HepG2 (cell line): ENCODE measurements at regions not wholly inside any gene's neighbourhood (a gene's known extent, or its start where the extent isn't known, plus 50 kb on each side); places are given as distances from the start of the nearest gene placed in this dataset.

Experiments used
- ATAC-seq: fragments of 200-7000 bp; cut with Tn5 transposase; 3 replicates; pipeline ENCODE4 v1.9.1; 2020; ENCODE audit warnings: mild to moderate bottlenecking, moderate library complexity
- BruUV-seq: library from RNA; stranded (reverse); fragments of 400-500 nt; replicated peaks from 2 replicates; lab custom pipeline; 2021; lab: Mats Ljungman, UMichigan
- CTCF ChIA-PET: fragments of 300-600 bp; formaldehyde crosslinking; extraction: SDS; loops from one replicate; lab custom pipeline; 2021; ENCODE audit warnings: low total read pairs, inconsistent platforms, low intra/inter-chr PET ratio; lab: Yijun Ruan, JAX
- POLR2A ChIA-PET: fragments of 350-600 bp; sonication (Branson Sonifier 250); formaldehyde crosslinking; loops from one replicate; lab custom pipeline; 2020; ENCODE audit warnings: antibody characterized with exemption, inconsistent platforms; lab: Yijun Ruan, JAX
- DNase-seq: peaks from one replicate; pipeline ENCODE4 v3.0.0-alpha.2; 2015; ENCODE audit warnings: low spot score
- FAIRE-seq: peaks from 3 replicates; lab custom pipeline; 2011; peaks lifted over from hg19 to GRCh38; lab: Jason Lieb, UNC
- H2AFZ ChIP-seq: one replicate; pipeline ENCODE4 v1.6.1; 2011; ENCODE audit warnings: low read length, inconsistent platforms
- H3K27ac ChIP-seq: fragments of 300-600 bp; 3 replicates; pipeline ENCODE4 v1.8.0; 2011; ENCODE audit warnings: mixed run types, mild to moderate bottlenecking, mixed read lengths, low read length, inconsistent platforms; ENCODE audit not compliant: insufficient read depth; ENCODE audit errors: extremely low read length
- H3K27me3 ChIP-seq, 2 experiments: fragments of 200-600 bp in 1 of 2; 2 replicates in 1 of 2; 3 replicates in 1 of 2; pipeline versions ENCODE4 v1.6.0 to v1.8.0; 2011; ENCODE audit warnings: low read length in 2 of 2, mild to moderate bottlenecking in 2 of 2, moderate library complexity in 2 of 2, inconsistent platforms in 1 of 2; ENCODE audit not compliant: insufficient read depth in 2 of 2, control insufficient read depth in 1 of 2
- H3K36me3 ChIP-seq, 2 experiments: fragments of 200-600 bp in 1 of 2; replicated peaks in 1 of 2; 2 replicates in 1 of 2; 3 replicates in 1 of 2; pipeline versions ENCODE4 v1.5.1 to v1.8.0; 2011; ENCODE audit warnings: low read length in 2 of 2, inconsistent platforms in 1 of 2; ENCODE audit not compliant: insufficient read depth in 2 of 2, control insufficient read depth in 1 of 2
- H3K4me1 ChIP-seq: 2 replicates; pipeline ENCODE4 v1.5.1; 2012; ENCODE audit warnings: low read length, inconsistent platforms; ENCODE audit not compliant: insufficient read depth
- H3K4me2 ChIP-seq: 2 replicates; pipeline ENCODE4 v1.6.0; 2011; ENCODE audit warnings: low read depth, low read length, inconsistent platforms
- H3K4me3 ChIP-seq, 3 experiments: fragments of 200-600 bp in 1 of 3; sonication (generic), shearing (Covaris generic) in 1 of 3; replicated peaks in 1 of 3; 2 replicates each; pipeline ENCODE4 v1.5.1; 2011 to 2016; ENCODE audit warnings: low read length in 3 of 3, inconsistent platforms in 2 of 3, low read depth in 2 of 3, mild to moderate bottlenecking in 2 of 3, control low read depth in 1 of 3, mixed read lengths in 1 of 3; ENCODE audit not compliant: insufficient read depth in 1 of 3
- H3K79me2 ChIP-seq: one replicate; pipeline ENCODE4 v1.6.1; 2011; ENCODE audit warnings: low read length, inconsistent platforms; ENCODE audit not compliant: insufficient read depth
- H3K9ac ChIP-seq: 2 replicates; pipeline ENCODE4 v1.6.0; 2011; ENCODE audit warnings: mild to moderate bottlenecking, low read depth, low read length, inconsistent platforms; ENCODE audit not compliant: insufficient read depth
- H3K9me3 ChIP-seq: 2 replicates; pipeline ENCODE4 v1.5.1; 2012; ENCODE audit warnings: mild to moderate bottlenecking, low read length
- H4K20me1 ChIP-seq: 2 replicates; pipeline ENCODE4 v1.6.0; 2011; ENCODE audit warnings: inconsistent platforms, mild to moderate bottlenecking, low read length, moderate library complexity; ENCODE audit not compliant: insufficient read depth
- FIP1L1 ChIP-seq: fragments of 200-400 bp; formaldehyde crosslinking; IDR thresholded peaks from 2 replicates; pipeline ENCODE4 v1.6.1; 2018; ENCODE audit warnings: low read depth, mild to moderate bottlenecking, low read length, moderate library complexity, borderline replicate concordance; ENCODE audit not compliant: insufficient read depth
- FOXK1 ChIP-seq: sonication (generic); formaldehyde crosslinking; IDR thresholded peaks from 2 replicates; pipeline ENCODE4 v1.4.0; 2020; ENCODE audit warnings: low read depth, missing genetic modification reagents, borderline replicate concordance
- GATAD1 ChIP-seq: IDR thresholded peaks from 2 replicates; pipeline ENCODE4 v1.6.1; 2016; ENCODE audit warnings: missing genetic modification reagents, missing compliant biosample characterization
- NFYC ChIP-seq: IDR thresholded peaks from 2 replicates; pipeline ENCODE4 v1.6.1; 2016; ENCODE audit warnings: missing genetic modification reagents, missing compliant biosample characterization
- SALL1 ChIP-seq: sonication (generic); formaldehyde crosslinking; IDR thresholded peaks from 2 replicates; pipeline ENCODE4 v1.8.0; 2022; ENCODE audit warnings: mild to moderate bottlenecking, missing genetic modification reagents
- TBP ChIP-seq: sonication (generic); formaldehyde crosslinking; IDR thresholded peaks from 2 replicates; pipeline ENCODE4 v1.5.0; 2020; ENCODE audit warnings: missing genetic modification reagents
- TCF7 ChIP-seq: sonication (generic); IDR thresholded peaks from 2 replicates; pipeline ENCODE4 v1.6.1; 2016; ENCODE audit warnings: antibody characterized with exemption, low read depth
- ZIK1 ChIP-seq: sonication (generic); formaldehyde crosslinking; IDR thresholded peaks from 2 replicates; pipeline ENCODE4 v1.5.0; 2020; ENCODE audit warnings: mild to moderate bottlenecking, low read depth, missing genetic modification reagents, borderline replicate concordance
- ZMAT3 ChIP-seq: sonication (generic); formaldehyde crosslinking; conservative IDR thresholded peaks from 2 replicates; pipeline ENCODE4 v1.7.0; 2021; ENCODE audit warnings: missing genetic modification reagents
- ZMYM3 ChIP-seq: sonication (generic); formaldehyde crosslinking; IDR thresholded peaks from 2 replicates; pipeline ENCODE4 v1.5.1; 2020; ENCODE audit warnings: mild to moderate bottlenecking, missing genetic modification reagents
- ZNF607 ChIP-seq: sonication (generic); formaldehyde crosslinking; IDR thresholded peaks from 2 replicates; pipeline ENCODE4 v1.5.1; 2020; ENCODE audit warnings: missing genetic modification reagents, mild to moderate bottlenecking, borderline replicate concordance
- WGBS: methylation state at CpG from one replicate; pipeline ENCODE4 v1.1.6; 2017; ENCODE audit warnings: low lambda C conversion rate; 5-methylcytosine and 5-hydroxymethylcytosine counted together
- in situ Hi-C: cut with HindIII; loops from 2 replicates; pipeline ENCODE4 v1.10.0; 2017; ENCODE audit warnings: low pct_unique_long_range_greater_than_20kb; ENCODE audit not compliant: extremely low pct_ligation_motif_present
- intact Hi-C: fragments of 100-400 bp; cut with micrococcal nuclease; formaldehyde crosslinking; loops from one replicate; pipeline ENCODE4 v1.10.0; 2022; ENCODE audit not compliant: unreplicated experiment
- TF ChIP-seq, protein P1 (sequence below): sonication (generic); formaldehyde crosslinking; IDR thresholded peaks from 2 replicates; pipeline ENCODE4 v1.5.0; 2020; ENCODE audit warnings: mild to moderate bottlenecking, missing genetic modification reagents, borderline replicate concordance
- TF ChIP-seq, protein P2 (sequence below): sonication (generic); formaldehyde crosslinking; IDR thresholded peaks from 2 replicates; pipeline ENCODE4 v1.5.0; 2020; ENCODE audit warnings: mild to moderate bottlenecking, missing genetic modification reagents

DNA sequence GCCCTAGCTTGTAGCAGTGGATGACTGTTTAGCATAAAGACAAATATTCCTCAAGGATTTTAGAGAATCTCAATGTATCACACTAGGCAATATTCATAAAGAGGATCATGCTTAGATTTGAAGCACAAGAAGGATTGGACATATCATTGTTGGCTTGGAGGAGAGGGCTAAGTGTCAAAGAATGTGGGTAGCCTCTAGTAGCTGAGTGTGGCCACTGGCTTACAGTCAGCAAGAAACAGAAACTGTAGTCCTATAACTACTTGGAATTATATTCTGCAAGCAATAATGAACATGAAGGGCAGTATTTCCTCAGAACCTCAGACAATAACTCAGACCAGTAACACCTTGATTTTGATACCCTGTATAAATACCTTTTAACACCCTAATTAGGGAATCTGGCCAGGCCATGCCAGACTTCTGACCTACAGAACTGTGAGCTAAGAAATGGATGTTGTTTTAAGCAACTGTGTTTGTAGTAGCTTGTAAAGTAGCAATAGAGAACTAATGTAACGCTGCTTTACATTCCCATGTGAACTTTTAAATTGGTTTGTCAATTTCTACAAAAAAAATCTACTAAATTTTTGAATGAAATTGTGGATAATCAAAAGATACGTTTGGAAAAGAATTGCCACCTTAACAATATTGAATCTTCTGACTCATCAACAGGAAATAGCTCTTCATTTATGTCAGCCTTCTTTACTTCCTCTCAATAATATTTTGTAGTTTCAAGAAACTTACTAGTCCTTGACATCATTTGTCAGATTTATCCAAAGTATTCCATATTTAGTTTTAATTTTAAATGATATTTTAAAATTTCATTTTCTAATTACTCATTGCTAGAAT lies 65.2 kb upstream of the RSPO3 start (continued):
- TF ChIP-seq, protein P1, sequence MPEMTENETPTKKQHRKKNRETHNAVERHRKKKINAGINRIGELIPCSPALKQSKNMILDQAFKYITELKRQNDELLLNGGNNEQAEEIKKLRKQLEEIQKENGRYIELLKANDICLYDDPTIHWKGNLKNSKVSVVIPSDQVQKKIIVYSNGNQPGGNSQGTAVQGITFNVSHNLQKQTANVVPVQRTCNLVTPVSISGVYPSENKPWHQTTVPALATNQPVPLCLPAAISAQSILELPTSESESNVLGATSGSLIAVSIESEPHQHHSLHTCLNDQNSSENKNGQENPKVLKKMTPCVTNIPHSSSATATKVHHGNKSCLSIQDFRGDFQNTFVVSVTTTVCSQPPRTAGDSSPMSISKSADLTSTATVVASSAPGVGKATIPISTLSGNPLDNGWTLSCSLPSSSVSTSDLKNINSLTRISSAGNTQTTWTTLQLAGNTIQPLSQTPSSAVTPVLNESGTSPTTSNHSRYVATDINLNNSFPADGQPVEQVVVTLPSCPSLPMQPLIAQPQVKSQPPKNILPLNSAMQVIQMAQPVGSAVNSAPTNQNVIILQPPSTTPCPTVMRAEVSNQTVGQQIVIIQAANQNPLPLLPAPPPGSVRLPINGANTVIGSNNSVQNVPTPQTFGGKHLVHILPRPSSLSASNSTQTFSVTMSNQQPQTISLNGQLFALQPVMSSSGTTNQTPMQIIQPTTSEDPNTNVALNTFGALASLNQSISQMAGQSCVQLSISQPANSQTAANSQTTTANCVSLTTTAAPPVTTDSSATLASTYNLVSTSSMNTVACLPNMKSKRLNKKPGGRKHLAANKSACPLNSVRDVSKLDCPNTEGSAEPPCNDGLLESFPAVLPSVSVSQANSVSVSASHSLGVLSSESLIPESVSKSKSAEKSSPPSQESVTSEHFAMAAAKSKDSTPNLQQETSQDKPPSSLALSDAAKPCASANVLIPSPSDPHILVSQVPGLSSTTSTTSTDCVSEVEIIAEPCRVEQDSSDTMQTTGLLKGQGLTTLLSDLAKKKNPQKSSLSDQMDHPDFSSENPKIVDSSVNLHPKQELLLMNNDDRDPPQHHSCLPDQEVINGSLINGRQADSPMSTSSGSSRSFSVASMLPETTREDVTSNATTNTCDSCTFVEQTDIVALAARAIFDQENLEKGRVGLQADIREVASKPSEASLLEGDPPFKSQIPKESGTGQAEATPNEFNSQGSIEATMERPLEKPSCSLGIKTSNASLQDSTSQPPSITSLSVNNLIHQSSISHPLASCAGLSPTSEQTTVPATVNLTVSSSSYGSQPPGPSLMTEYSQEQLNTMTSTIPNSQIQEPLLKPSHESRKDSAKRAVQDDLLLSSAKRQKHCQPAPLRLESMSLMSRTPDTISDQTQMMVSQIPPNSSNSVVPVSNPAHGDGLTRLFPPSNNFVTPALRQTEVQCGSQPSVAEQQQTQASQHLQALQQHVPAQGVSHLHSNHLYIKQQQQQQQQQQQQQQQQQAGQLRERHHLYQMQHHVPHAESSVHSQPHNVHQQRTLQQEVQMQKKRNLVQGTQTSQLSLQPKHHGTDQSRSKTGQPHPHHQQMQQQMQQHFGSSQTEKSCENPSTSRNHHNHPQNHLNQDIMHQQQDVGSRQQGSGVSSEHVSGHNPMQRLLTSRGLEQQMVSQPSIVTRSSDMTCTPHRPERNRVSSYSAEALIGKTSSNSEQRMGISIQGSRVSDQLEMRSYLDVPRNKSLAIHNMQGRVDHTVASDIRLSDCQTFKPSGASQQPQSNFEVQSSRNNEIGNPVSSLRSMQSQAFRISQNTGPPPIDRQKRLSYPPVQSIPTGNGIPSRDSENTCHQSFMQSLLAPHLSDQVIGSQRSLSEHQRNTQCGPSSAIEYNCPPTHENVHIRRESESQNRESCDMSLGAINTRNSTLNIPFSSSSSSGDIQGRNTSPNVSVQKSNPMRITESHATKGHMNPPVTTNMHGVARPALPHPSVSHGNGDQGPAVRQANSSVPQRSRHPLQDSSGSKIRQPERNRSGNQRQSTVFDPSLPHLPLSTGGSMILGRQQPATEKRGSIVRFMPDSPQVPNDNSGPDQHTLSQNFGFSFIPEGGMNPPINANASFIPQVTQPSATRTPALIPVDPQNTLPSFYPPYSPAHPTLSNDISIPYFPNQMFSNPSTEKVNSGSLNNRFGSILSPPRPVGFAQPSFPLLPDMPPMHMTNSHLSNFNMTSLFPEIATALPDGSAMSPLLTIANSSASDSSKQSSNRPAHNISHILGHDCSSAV (CRISPR knock-in tag), result no peak
- no peak for TF ChIP-seq SALL1 (CRISPR knock-in tag)
- TF ChIP-seq, all 625 proteins: peak for 0

DNA sequence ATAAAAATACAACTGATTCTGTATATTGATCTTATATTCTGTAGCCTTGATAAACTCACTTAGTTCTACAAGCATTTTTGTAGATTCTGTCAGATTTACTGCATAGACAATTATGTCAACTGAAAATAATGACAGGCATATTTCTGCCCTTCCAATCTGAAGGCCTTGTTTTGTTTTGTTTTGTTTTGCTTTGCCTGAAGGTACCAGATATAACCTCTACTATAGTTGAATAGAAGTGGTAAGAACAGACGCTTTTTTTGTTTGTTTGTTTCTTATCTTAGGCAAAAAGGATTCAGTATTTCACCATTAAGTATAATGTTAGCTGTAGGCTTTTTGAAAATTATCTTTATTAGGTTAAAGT lies 64.6 kb upstream of the RSPO3 start:
- intact Hi-C loops (no loop called here), in situ Hi-C loops (no loop called here)
- no peak overlapping the region for H3K27ac ChIP-seq
- WGBS, result 2% methylated on average over 1 of the region's 1 CpG
- no peaks in the 10 kb centered on the region for H3K36me3 ChIP-seq
- no peak overlapping the region for H3K4me3 ChIP-seq
- CTCF ChIA-PET, result no interaction called here
- no peaks in the 10 kb centered on the region for H3K27me3 ChIP-seq
- no peak for DNase-seq
- H3K4me1 ChIP-seq, result no peaks in the 10 kb centered on the region
- POLR2A ChIA-PET, result no interaction called here
- no peak overlapping the region for H3K4me2 ChIP-seq
- no peak for ATAC-seq
- no peak overlapping the region for H3K9ac ChIP-seq
- H4K20me1 ChIP-seq, result no peaks in the 10 kb centered on the region
- H2AFZ ChIP-seq, result no peak overlapping the region
- no TSS peak for BruUV-seq
- FAIRE-seq, result no peak
- no peaks in the 10 kb centered on the region for H3K9me3 ChIP-seq
- H3K79me2 ChIP-seq, result no peaks in the 10 kb centered on the region
- TF ChIP-seq ZIK1 (CRISPR knock-in tag), result no peak
- TF ChIP-seq ZMYM3 (CRISPR knock-in tag), result no peak
- TF ChIP-seq, protein P2, sequence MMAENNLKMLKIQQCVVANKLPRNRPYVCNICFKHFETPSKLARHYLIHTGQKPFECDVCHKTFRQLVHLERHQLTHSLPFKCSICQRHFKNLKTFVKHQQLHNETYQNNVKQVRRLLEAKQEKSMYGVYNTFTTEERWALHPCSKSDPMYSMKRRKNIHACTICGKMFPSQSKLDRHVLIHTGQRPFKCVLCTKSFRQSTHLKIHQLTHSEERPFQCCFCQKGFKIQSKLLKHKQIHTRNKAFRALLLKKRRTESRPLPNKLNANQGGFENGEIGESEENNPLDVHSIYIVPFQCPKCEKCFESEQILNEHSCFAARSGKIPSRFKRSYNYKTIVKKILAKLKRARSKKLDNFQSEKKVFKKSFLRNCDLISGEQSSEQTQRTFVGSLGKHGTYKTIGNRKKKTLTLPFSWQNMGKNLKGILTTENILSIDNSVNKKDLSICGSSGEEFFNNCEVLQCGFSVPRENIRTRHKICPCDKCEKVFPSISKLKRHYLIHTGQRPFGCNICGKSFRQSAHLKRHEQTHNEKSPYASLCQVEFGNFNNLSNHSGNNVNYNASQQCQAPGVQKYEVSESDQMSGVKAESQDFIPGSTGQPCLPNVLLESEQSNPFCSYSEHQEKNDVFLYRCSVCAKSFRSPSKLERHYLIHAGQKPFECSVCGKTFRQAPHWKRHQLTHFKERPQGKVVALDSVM (CRISPR knock-in tag), result no peak
- no peak for TF ChIP-seq TCF7
- no peak for TF ChIP-seq ZMAT3 (CRISPR knock-in tag)
- TF ChIP-seq FOXK1 (CRISPR knock-in tag), result no peak
- TF ChIP-seq NFYC, result no peak
- TF ChIP-seq GATAD1 (CRISPR knock-in tag), result no peak
- no peak for TF ChIP-seq FIP1L1
- TF ChIP-seq ZNF607 (CRISPR knock-in tag), result no peak
- no peak for TF ChIP-seq TBP
